GM19043 (cell line): ENCODE measurements at regions not wholly inside any gene's neighbourhood (a gene's known extent, or its start where the extent isn't known, plus 50 kb on each side); places are given as distances from the start of the nearest gene placed in this dataset.

ENCODE experiments used
- ATAC-seq: cut with Tn5 transposase; IDR thresholded peaks from one replicate; pipeline ENCODE4 v1.9.1; 2021; ENCODE audit warnings: low read depth; ENCODE audit not compliant: unreplicated experiment

GRCh38 chr19:31693131-31693932 lies 344.1 kb upstream of the TSHZ3 start:
- ATAC-seq, result no peak

GRCh38 chr19:31693933-31694269 lies 344.7 kb upstream of the TSHZ3 start:
- no peak for ATAC-seq

GRCh38 chr19:31694761-31695160 lies 345.5 kb upstream of the TSHZ3 start:
- ATAC-seq, result no peak

- ATAC-seq, result no peak
Measured at GRCh38 chr19:31699421-31699820, 350.2 kb upstream of the TSHZ3 start.

- no peak for ATAC-seq
Measured at GRCh38 chr19:31701146-31701545, 351.9 kb upstream of the TSHZ3 start.

- no peak for ATAC-seq
Measured at GRCh38 chr19:31705656-31706055, 356.4 kb upstream of the TSHZ3 start.

- no peak for ATAC-seq
Measured at GRCh38 chr19:31706131-31706530, 356.9 kb upstream of the TSHZ3 start.

- no peak for ATAC-seq
Measured at GRCh38 chr19:31706691-31707620, 357.7 kb upstream of the TSHZ3 start.

- no peak for ATAC-seq
Measured at GRCh38 chr19:31708520-31708919, 359.3 kb upstream of the TSHZ3 start.

- ATAC-seq, result no peak
Measured at GRCh38 chr19:31709476-31709875, 360.2 kb upstream of the TSHZ3 start.

- ATAC-seq, result no peak
Measured at GRCh38 chr19:31715249-31715945, 366.2 kb upstream of the TSHZ3 start.

- ATAC-seq, result no peak
Measured at GRCh38 chr19:31716826-31717225, 367.6 kb upstream of the TSHZ3 start.

GRCh38 chr19:31717269-31717923 lies 368.2 kb upstream of the TSHZ3 start:
- no peak for ATAC-seq

- no peak for ATAC-seq
Measured at GRCh38 chr19:31718032-31718431, 368.8 kb upstream of the TSHZ3 start.

- ATAC-seq, result no peak
Measured at GRCh38 chr19:31718898-31719297, 369.7 kb upstream of the TSHZ3 start.

GRCh38 chr19:31723101-31723500 lies 373.9 kb upstream of the TSHZ3 start:
- no peak for ATAC-seq

- no peak for ATAC-seq
Measured at GRCh38 chr19:31725051-31725450, 375.8 kb upstream of the TSHZ3 start.

- no peak for ATAC-seq
Measured at GRCh38 chr19:31727536-31727935, 378.3 kb upstream of the TSHZ3 start.

- ATAC-seq, result no peak
Measured at GRCh38 chr19:31730270-31730669, 381.0 kb upstream of the TSHZ3 start.

GRCh38 chr19:31733591-31733990 lies 384.4 kb upstream of the TSHZ3 start:
- ATAC-seq, result no peak

GRCh38 chr19:31742249-31742648 lies 393.0 kb upstream of the TSHZ3 start:
- ATAC-seq, result no peak
